HG03196 (cell line): ENCODE measurements at regions not wholly inside any gene's neighbourhood (a gene's known extent, or its start where the extent isn't known, plus 50 kb on each side); places are given as distances from the start of the nearest gene placed in this dataset.
"Not testable (repeated sequence)": the region's sequence is repeated elsewhere in the genome, so short reads cannot be mapped to it uniquely, and the experiment has no call there.

Experiments
- ATAC-seq: cut with Tn5 transposase; IDR thresholded peaks from one replicate; pipeline ENCODE4 v1.9.1; 2021; ENCODE audit not compliant: unreplicated experiment

- ATAC-seq, result peak; percentile 71
Measured at GRCh38 chr3:27632431-27633223, 89.5 kb downstream of the EOMES start.

DNA sequence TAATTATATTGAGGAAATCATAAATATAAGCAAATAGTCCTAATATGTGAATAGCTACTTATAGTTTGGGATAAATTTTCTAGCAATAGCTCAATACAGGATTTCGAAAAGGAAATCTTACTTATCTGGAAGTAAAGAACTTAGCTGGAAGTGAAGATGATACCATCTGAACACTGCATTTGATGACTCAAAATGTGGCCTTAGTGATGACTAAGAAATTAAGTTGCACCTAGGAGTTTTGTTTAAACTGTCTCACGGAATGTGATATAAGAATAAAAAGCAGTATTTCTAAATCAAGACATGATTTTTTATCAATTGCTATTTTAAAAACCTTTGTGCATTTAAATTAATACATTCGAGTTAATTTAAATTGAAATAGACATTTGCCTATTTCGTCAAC lies 91.2 kb downstream of the EOMES start:
- no peak for ATAC-seq

- no peak for ATAC-seq
Measured at GRCh38 chr3:27629366-27629765, 92.8 kb downstream of the EOMES start.

GRCh38 chr3:27628026-27628750 lies 93.9 kb downstream of the EOMES start:
- ATAC-seq, result no peak

GRCh38 chr3:27626596-27627118 lies 95.5 kb downstream of the EOMES start:
- no peak for ATAC-seq

DNA sequence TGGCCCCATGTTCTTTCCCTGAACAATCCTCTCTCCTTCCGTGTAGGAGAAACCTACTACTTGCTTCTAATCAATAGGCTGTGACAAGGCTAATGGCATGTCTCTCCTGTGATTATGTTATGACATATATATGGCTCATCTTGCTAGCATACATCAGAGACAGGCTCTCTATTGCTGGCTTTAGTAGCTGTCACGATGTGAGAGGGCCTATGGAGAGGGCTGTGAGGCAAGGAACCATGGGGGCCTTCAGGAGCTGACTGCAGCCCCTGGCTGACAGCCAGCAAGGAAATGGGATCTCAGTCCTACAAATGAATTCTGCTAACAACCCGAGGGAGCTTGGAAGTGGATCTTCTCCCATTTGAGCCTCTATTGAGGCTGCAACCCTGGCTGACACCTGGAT lies 96.3 kb downstream of the EOMES start:
- no peak for ATAC-seq

GRCh38 chr3:27623085-27623753 lies 98.9 kb downstream of the EOMES start:
- no peak for ATAC-seq

DNA sequence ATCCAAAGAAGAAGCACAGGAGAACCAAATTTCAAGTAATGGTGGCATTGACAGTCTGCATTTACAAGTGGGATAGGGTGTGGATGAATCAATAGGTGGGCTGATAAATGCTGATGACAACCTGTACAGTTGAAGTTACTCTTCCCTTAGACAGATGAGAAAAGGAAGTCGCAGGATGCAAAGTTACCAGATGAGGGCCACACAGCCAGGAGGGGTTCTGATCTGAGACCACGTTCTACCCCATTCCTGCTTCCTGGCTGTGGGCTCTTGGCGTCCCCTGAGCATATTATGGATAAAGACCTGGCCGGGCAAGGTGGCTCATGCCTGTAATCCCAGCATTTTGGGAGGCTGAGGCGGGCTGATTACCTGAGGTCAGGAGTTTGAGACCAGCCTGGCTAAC lies 104.6 kb downstream of the EOMES start:
- no peak for ATAC-seq

- ATAC-seq, result no peak
Measured at GRCh38 chr3:27616031-27616430, 106.1 kb downstream of the EOMES start.

DNA sequence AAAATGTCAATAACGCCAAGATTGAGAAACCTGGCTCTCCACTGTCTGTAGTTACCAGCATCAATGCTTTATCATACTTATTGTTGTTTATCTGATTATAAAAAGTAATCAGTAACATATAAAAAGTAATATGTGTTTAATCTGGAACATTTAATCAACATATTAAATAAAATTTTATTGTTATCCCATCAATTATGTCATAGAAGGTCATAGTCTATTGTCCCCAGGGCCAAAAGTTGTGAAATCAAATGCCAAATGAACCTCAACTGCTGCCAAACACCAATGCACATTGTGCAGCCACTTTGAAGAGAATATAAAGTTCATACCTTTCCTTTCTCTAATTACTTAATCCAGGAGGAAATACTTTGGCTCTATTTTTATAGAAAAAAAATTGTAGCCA lies 106.6 kb downstream of the EOMES start:
- ATAC-seq, result no peak

DNA sequence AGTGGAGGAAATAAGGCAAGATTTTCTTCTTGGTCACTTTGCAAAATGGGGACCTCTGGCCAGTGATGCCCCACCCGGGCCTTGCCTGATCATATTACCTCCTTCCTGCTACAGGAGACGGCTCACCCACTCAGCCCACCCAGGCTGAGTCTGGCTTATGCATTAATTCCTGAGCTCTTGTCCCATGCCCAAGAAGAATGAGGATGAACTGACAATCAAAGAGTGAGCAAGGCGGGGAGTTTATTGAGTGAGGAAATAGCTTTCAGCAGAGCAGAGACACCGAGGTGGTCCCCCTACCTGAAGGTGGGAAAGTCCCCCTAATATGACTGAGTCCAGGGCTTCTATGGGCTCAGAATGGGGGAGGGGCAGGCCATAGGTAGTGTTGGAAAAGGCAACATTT lies 107.5 kb downstream of the EOMES start:
- no peak for ATAC-seq

DNA sequence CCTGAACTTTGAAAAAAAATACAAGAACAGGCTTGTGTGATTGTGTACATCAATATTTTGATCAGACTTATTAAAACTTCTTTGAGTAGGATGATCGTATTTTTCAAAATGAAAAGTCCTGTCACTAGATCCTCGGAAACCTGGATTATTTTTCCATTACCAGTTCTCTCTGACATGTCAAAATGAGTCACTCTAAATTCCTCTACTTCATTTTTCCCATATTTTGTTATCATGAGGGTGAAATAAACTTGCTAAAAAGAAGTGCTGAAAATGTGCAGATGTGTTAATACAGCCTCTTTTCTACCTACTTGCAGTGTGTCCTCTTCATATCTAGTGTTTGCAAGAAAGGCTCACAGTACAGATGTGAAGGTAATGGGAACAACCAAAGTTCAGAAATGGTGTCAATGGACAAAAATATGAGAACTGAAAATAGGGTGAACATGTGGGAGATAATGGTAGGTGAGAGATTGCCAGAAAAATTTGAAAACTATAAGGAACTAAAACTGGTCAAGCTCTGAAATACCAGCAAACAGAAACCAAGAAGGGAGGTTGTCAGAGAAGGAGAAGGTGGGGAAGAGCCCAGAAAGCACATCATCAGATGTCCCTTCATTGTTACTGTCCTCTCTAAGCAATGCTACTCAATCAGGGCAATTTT lies 108.2 kb downstream of the EOMES start:
- ATAC-seq, result no peak

DNA sequence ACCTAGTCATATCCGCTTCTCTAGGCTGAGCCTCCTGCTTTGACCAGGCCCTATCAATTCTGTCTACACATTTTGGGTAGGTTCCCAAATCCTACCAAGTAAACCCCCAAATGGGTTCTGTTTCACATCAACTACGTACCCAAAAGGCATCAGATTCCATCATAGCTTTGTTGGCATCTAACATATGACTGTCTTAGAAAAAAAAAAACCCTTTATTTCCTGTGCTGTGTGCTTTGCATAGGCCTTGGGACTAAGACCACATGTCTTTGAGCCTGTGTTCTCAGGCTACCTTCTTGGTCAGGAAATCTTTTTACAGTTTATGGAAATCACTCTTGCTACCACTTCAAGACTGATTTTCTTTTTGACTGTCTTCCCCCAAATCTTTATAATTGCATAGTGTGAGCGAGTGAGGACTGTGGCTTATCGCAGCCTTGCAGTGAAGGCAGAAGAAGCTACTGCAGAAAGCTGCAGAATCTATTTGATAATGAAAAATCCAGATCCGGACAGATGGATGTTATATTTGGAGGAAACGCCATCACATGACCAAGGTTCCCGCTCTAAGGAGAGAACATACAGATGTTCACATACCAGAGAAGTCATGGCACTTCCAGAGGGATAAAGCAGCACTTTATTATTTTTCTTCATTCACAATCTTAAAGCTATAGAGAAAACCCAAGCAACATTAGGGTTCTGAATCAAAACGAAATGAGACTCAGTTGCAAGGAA lies 111.2 kb downstream of the EOMES start:
- no peak for ATAC-seq

DNA sequence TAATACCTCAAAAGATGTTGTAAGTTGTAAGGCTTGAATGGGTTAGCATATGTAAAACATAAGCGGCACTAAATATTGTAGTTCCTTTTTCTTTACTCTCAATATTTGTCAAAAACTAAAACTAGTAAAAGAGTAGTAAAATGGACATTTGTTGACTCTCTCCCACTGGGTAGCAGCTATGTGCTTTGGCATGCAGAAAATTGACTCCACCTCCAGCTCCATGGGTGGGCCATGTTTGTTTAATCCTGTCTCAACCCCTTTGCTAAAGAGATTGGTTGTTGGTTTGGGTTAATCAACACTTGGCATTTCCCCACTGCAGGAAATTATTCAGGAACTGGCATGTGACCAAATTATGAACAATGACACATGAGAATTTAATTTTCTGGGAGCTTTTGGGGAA lies 114.8 kb downstream of the EOMES start:
- ATAC-seq, result no peak

GRCh38 chr3:27606537-27606936 lies 115.6 kb downstream of the EOMES start:
- no peak for ATAC-seq

DNA sequence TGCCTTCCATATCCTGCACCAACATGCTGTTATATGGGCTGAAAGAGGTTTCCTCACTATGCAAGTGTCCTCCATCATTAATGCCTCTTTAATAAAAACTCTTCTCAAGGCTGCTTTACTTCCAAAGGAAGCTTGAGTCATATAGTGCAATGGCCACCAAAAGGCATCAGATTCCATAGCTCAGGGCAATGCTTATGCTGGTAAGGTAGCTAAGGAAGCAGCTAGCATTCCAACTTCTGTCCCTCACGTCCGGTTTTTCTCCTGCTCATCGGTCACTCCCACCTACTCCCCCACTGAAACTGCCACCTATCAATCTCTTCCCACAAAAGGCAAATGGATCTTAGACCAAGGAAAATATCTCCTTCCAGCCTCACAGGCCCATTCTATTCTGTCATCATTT lies 117.1 kb upstream of the SLC4A7 start:
- not testable (repeated sequence) for ATAC-seq

DNA sequence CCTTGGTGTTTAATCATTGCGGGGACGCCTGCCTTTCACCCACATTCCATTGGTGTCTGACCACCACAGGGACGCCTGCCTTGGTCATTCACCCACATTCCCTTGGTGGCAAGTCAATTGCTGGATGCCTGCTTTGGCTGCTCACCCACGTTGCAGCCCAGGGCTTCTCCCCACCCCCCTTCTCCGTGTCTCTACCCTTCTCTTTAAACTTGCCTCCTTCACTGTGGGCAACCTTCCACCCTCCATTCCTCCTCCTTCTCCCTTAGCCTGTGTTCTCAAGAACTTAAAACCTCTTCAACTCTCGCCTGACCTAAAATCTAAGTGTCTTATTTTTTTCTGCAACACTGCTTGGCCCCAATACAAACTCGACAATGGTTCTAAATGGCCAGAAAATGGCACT lies 115.6 kb upstream of the SLC4A7 start:
- not testable (repeated sequence) for ATAC-seq

GRCh38 chr3:27596921-27597320 lies 112.7 kb upstream of the SLC4A7 start:
- no peak for ATAC-seq

GRCh38 chr3:27596334-27596841 lies 112.2 kb upstream of the SLC4A7 start:
- no peak for ATAC-seq

DNA sequence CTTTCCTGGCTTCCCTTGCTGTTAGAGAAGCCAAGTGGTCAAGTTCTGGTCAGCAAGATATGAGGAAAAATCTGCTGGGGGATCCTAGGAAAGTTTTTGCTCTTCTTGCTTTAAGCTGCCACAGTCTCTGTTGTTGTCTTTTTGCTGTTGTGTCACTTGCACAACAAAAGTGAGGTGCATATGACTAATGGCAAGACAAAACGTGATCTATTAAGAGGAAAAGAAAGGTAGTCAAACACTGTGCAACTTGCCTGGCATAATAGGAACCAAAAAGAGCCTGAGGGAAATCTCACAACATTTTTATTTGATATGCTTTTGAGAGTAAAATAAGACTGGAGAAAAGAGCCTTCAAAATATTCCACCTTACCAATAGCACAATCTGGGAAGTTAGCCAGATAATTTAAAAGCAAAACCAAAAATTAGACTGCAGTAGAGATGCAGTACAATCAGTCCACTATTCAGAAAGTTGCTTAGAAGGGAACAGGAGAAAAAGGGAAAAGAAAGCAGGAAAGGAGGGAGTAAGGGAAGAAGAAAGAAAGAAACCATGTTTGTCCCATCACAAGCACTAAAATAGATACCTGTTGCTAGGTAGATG lies 110.0 kb upstream of the SLC4A7 start:
- no peak for ATAC-seq
